Skin epidermis (tissue), 12 donors: ENCODE measurements at regions not wholly inside any gene's neighbourhood (a gene's known extent, or its start where the extent isn't known, plus 50 kb on each side); places are given as distances from the start of the nearest gene placed in this dataset.
"Not testable (repeated sequence)": the region's sequence is repeated elsewhere in the genome, so short reads cannot be mapped to it uniquely, and the experiment has no call there.

ENCODE experiments used
- H3K27ac ChIP-seq, 21 experiments: fragments of 200-600 bp; sonication (generic) in 11 of 21; one replicate each; pipeline ENCODE4 v1.5.0; 2020; ENCODE audit warnings: mild to moderate bottlenecking in 3 of 21, inconsistent platforms in 2 of 21, moderate library complexity in 2 of 21
- H3K4me3 ChIP-seq, 7 experiments: fragments of 200-600 bp; sonication (generic) in 2 of 7; one replicate each; pipeline ENCODE4 v1.5.0; 2020; ENCODE audit warnings: inconsistent platforms in 2 of 7, mild to moderate bottlenecking in 2 of 7, moderate library complexity in 1 of 7

DNA sequence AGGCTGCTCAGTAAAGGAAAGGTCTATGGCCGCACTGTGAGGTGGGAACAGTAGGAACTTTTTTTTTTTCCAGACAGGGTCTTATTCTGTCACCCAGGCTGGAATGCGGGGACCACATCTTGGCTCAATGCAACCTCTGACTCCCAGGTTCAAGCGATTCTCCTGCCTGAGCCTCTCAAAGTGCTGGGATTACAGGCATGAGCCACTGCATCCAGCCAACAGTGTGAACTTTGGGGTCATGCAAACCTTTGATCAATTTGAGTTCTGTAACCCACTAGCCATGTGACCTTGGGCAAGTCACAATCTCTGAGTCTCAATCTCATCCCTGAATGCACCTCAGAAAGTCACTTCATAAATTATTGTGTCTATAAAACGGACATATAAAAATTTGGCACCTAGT is 286.8 kb upstream of the CTNNB1 start:
- no peak overlapping the region for H3K27ac ChIP-seq
- H3K4me3 ChIP-seq, result no peak overlapping the region

DNA sequence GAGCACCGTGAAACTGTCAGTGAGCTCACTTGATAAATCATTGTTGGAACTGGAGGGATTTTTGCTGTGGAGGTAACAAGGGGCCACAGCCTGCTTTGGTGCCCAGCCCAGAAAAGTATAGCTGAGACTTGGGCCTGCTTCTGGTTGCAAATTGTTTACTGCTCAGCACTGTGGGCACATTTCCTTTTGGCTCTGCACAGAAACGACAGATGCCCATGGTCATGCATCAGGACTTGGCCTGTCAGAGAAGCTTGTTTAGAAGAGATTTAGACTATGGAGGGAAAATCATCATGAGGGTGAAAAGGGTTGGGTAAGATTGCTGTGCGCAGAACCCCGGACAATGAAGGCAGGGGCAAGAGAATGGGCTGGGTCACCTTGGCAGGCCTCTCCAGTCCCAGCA is 286.1 kb upstream of the CTNNB1 start:
- Histone ChIP-seq H3K27ac (no peak overlapping the region), H3K4me3 (no peak overlapping the region)

DNA sequence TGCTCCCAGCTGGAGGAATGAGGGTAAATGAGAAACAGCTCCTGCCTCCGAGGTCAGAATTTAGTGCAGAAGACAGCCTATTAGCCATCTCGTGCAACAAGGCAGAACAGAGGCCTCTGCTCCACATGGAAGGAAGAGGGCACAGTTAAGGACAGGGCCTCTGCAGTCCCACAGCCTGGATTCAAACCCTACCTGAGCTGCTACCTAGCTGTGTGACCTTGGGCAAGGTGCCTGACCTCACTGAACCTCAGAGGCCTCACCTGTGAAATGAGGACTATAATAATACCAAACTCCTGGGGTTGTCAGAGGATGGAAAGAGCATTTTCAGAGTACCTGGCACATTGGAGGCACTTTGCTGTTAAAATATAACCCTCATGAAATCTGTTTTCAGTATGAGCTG is 285.7 kb upstream of the CTNNB1 start:
- H3K4me3 ChIP-seq, result no peak overlapping the region
- no peak overlapping the region for H3K27ac ChIP-seq

DNA sequence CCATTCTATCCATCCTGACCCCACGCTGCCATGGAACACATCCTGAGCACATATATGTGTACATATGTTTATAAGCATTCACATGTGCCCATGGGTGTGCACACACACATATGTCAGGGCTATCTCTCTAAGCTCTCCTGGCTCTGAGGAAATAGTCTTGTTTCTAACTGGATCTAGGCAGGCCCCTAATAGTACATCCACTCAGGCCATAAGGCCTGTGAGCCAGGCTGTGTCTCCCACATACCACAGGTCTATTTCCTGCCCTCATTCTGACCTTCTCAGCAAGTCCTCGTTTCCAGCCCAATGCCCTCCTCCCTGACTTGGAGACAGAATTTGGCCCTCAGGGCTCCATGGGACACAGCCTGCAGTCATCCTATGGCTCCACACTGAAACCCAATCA is 284.8 kb upstream of the CTNNB1 start:
- H3K27ac ChIP-seq, result no peak overlapping the region
- H3K4me3 ChIP-seq, result no peak overlapping the region

DNA sequence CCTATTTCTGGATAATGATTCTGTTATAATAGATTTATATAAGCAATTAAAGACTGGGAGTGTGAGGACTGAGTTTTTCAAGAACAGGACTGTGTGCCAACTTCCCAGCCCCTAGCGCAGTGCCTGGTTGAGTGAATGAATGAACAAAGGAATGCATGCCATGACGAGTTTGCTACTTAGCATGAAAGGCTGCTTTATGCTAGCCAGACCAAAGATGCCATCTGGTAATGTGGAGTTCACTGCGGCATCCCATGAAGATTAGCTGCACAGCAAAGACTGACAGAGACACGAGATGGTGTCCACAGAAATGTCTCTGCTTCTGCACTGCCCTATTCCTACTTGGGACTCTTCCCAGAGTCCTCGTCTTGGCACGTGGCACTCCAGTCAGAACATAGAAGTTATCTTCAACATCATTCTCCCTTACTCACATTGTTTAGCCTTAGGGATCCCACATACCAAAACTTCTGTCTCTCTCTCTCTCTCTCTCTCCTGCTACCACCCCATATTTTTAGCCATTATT is 283.9 kb upstream of the CTNNB1 start:
- no peak overlapping the region for H3K27ac ChIP-seq
- no peak overlapping the region for H3K4me3 ChIP-seq

DNA sequence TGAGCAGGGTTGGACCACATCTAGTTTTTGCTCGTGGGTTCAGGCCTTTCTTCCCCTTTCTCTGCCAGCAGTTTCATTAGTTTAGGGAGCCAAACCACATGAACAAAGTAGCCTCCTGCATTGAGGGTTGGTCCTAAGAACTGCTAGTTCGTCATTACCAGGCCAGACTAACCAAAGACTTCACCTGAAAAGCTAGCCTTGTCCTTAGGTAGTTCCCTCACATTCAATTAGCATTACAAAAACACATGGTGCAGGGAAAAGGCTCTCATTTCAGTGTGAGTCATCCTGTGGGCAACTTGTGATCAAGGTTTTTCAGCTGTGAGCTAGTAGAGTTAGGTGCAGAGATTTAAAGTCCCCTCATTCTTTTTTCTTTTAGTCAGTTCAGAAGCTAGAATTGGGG is 279.3 kb upstream of the CTNNB1 start:
- Histone ChIP-seq H3K4me3 (no peak overlapping the region), H3K27ac (no peak overlapping the region)

DNA sequence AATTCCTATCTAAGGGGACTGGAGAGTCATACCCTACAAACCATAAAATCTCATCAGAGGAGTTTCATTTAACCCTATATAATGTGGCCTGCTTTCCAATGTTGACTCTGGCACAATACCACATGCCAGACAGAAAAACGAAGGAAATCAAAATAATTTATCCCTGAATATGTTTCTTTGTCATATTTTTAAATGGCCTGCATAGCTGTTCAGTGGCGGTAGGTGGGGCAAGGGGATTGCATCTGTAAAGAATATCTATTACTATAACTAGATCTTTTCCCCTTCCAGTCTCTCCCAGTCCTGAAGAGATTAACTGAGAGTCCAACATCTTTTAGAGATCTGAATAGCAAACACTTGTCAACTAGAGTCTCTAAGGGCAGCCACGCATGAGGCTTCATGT is 278.1 kb upstream of the CTNNB1 start:
- H3K4me3 ChIP-seq, result no peak overlapping the region
- H3K27ac ChIP-seq, result no peak overlapping the region

DNA sequence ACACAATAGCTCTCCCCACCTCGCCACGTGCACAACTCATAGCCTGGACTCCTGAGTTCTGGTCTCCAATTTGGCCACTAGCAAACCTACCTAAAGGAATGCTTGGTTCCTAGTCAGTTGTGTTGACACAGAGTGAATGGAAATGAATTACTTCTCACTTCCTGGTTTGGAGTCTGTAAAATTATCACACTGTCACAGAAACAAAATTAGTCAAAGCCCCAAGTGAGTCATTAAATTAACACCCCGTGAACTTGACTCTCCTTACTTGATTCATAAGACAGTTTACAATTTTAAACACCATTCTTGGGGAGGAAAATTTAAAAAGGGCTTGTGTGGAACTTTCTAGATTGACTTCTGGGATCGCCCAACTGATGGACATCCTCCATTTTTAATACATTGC is 276.2 kb upstream of the CTNNB1 start:
- no peak overlapping the region for H3K27ac ChIP-seq

DNA sequence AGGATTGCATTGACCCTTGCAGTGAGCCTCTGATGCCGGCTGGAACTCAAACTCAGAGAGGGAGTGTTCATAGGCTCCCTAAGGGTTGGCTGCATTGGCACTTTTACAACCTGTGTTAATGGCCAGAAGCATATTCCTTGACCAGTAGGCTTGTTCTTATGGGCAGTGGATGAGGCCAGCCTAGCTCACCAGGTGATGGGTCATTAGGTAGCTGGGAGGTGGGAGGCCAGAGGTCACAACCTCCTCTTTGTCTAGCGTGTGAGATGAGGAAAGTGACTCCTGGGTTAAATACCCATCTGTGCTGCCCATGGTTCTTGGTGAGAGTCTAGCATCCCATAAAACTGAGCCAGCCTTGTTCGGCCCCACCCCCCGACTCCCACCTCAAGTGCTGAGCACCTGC is 275.7 kb upstream of the CTNNB1 start:
- H3K4me3 ChIP-seq, result no peak overlapping the region
- no peak overlapping the region for H3K27ac ChIP-seq

More for the DNA sequence above, 276.2 kb upstream of the CTNNB1 start:
- no peak overlapping the region for H3K4me3 ChIP-seq

DNA sequence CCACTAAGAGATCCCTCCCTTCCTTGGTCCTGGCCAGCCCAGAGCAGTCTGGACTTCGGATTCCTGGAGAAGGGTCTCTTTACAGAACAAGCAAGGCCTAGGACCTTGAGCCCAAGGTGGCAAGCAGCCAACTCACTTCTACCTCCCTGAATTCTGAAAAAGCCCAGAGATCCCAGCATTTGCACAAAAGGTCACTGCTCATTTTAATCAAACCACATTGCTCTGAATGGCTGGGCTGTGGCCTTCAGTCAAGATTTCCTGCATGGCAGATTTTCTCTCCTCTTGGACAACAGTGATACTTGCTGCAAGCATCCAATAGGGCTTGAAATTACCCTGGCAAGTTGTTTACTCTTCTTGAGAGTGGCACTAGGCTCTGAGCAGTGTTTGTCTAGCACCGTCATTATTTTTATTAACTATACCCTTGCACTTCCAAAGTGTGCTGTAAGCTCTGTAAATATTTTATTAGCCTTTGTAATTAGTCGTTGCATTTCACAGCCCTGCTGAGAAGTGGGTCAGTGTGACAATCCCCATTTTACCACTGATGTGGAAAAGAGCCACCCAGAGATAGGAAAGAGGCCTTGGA is 274.7 kb upstream of the CTNNB1 start:
- Histone ChIP-seq H3K27ac (no peak overlapping the region), H3K4me3 (no peak overlapping the region)

DNA sequence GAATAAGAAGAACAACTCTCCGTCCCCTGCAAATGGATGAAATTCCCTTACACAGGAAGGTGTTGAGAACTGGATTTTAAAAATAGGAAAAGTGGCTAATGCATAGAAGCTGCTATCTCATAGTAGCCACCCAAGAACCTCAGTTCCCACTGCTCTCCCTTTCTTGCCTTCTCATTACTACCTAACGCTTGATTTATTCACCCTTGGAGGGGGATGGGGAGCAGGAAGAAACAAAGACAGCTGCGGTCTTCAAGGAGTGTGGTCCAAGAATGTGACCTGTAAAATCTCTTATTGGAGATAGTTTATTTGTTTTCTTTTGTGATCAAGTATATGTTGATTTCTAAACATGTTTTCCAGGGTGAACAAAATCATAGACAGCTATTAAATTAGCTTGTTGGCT is 274.1 kb upstream of the CTNNB1 start:
- Histone ChIP-seq H3K4me3 (no peak overlapping the region), H3K27ac (no peak overlapping the region)

DNA sequence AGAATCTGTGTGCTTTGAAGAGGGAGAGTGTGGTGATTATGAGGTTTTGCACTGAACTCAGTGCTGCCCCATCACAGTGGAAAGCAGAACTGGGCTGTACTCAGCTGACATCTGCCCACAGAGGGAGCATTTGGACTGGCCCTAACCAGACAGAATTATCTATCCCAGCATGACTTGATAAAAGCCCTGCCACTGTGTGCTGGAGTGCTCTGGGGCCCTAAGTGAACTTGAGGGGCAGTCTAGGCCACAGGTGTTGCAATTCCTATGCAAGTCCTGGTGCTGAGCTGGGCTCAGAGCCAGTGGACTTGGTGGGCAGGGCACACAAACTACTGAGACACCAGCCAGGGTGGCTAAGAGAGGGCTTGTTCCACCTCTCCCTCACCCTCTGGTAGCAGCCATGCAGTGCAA is 269.2 kb upstream of the CTNNB1 start:
- H3K27ac ChIP-seq, result no peak overlapping the region
- no peak overlapping the region for H3K4me3 ChIP-seq

DNA sequence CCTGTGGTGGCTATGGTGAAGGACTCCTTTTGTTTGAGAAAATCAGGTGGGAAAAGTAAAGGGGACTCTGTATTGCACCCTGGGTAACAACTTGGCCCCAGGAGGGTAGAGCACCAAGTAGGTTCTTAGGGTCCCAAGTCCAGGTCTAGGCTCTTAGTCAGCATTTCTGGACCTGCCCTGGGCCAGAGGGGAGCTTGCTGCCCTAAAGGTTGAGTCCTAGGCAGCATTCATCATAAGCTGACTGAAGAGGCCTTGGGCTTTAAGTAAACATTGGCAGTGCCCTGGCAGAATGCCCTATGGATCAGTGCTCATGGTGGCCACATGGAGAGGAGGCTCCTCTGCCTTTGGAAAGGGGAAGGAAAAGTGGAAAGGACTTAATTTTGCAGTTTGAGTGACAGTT is 268.5 kb upstream of the CTNNB1 start:
- no peak overlapping the region for H3K27ac ChIP-seq
- H3K4me3 ChIP-seq, result no peak overlapping the region

DNA sequence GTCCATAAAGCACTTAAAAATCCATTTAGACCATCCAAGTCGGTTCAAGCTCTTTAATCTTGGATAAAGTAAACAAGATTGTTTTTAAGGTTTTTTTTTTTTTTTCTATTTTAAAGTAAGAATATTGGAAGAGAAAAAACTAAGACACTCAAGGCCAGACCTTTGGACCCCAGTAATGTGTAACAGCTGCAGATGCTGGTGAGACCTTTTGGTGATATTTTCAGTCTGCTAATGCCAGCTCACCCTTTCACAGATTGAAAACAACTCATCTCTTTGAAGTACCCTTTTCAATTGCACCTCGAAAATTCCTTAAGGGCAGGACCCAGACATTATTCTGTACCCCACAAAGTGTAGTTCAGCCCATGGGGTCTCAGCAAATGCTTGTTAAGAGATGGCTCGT is 260.7 kb upstream of the CTNNB1 start:
- Histone ChIP-seq H3K4me3 (no peak overlapping the region), H3K27ac (peak overlapping the region in 2 of 21 experiments; percentile 2 to 38)

DNA sequence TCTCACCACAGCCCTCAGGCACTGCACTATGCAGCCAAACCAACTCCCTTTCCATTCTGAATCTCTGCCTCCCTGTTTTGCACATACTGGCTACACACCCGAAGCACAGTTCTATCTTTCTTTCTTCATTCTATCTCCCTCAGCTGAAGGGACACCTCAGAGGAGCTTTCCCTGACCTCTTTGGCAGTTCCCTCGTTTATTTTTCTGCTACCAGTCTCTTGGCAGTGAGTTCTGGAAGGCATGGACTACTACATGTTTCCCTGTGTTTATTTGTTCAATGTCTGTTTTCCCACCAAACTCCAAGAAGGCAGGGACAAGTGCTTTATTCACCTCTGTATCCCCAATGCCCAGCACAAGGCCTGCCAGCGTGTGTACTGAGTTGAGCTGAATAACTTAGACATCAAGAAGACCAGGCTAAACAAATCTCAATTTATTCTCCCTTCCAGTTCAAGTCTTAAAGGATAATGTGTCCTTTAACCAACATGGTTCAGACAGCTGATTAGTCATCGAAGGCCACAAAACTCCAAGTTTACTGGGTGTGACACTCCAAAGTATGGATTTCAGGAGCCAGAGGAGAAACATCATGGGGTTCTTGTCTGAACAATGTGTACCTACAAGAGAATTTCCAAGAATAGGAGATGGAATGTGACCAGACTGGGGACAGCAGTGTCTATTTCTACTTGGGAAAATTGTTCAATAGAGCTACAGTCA is 260.1 kb upstream of the CTNNB1 start:
- Histone ChIP-seq H3K27ac (peak overlapping the region in 4 of 21 experiments; percentile 2 to 38 (median 28)), H3K4me3 (no peak overlapping the region)

DNA sequence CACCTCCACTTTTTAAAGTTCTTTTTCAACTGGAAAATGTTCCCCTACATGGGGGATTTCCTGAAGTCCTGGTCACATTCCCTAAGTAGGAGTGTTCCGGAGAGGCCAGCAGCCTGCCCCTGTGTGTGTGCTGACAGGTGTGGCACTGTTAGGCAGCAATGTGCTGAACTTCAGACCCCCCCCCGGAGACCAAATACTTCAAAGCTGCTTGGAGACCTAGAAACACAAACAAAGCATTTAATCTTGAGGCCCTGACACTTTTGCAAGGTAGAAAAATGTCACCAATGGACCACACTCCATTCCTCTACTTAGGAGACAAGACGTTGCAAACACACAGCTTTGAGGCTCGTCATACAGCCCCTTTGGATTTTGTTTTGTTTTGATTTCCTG is 259.6 kb upstream of the CTNNB1 start:
- H3K27ac ChIP-seq, result peak overlapping the region in 3 of 21 experiments; percentile 2 to 38 (median 18)
- H3K4me3 ChIP-seq, result no peak overlapping the region

DNA sequence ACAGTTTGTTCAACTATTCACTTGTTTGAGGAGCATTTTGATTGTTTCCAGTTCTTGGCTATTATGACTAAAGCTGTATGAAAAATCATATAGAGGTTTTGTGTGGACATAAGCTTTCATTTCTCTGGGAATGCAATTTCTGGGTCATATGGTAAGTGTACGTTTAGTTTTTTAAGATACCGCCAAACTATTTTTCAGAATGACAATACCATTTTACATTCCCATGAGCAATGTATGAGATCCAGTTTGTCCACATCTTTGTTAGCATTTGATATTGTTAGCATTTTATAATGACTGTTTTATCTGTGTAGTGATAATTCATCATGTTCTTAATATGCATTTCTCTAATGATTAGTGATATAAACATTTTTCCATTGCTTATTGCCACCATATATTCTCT is 258.7 kb upstream of the CTNNB1 start:
- H3K4me3 ChIP-seq, result no peak overlapping the region
- H3K27ac ChIP-seq, result no peak overlapping the region

DNA sequence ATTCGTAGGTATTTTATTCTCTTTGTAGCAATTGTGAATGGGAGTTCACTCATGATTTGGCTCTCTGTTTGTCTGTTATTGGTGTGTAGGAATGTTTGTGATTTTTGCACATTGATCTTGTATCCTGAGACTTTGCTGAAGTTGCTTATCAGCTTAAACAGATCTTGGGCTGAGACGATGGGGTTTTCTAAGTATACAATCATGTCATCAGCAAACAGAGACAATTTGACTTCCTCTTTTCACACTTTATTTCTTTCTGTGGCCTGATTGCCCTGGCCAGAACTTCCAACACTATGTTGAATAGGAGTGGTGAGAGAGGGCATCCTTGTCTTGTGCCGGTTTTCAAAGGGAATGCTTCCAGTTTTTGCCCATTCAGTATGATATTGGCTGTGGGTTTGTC is 252.3 kb upstream of the CTNNB1 start:
- H3K4me3 ChIP-seq, H3K27ac ChIP-seq: not testable (repeated sequence)

DNA sequence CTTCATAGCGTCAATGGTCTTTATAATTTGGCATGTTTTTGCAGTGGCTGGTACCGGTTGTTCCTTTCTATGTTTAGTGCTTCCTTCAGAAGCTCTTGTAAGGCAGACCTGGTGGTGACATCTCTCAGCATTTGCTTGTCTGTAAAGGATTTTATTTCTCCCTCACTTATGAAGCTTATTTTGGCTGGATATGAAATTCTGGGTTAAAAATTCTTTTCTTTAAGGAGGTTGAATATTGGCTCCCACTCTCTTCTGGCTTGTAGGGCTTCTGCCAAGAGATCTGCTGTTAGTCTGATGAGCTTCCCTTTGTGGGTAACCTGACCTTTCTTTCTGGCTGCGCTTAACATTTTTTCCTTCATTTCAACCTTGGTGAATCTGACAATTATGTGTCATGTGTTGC is 250.0 kb upstream of the CTNNB1 start:
- not testable (repeated sequence) for H3K4me3 ChIP-seq, H3K27ac ChIP-seq

DNA sequence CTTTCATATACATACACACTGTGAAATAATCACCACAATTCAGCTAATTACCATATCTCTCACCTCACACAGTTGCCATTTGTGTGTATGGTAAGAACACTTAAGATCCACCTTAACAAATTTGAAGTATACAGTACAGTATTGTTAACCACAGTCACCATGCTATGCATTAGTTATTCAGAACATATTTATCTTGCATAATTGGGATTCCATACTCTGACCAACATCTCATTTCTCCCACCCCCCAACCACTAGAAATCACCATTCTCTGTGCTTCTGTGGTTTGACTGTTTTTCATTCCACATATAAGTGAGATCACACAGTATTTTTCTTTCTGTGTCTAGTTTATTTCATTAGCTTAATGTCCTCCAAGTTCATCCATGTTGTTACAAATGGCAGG is 247.7 kb upstream of the CTNNB1 start:
- no peak overlapping the region for H3K27ac ChIP-seq

DNA sequence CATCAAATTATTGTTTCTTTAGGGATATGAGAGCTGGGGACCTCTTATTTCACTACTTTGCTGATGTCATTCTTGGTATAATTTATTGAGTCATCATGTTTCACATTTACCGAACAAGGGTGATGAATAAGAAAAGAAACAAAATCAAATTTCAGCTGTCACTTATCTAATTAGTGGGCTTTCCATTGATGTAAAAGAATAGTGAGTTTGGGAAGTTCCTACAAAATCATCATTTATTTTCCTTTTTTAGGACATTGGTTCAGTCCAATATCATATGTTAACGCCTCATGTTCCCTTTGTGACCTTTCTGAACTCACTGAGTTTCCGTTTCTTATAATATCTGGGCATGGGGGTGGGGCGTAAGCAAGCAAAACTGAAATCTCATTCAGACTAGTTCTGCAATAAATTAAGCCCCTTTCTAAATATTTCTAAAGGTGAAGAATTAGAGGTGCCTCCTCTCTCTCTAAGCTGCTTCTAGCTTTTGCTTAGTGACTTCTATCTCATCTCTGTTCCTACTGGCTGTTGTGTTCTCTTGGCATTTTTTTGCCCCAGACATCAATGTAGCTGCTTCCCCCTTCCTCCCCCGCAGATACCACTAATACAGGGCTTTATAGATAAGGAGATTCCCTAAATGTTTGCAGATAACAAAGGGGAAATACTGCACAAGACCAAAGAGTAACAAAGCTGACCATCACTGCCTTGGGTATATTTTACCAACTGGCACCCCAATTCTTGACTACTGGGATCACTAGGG is 238.0 kb upstream of the CTNNB1 start:
- Histone ChIP-seq H3K4me3 (no peak overlapping the region), H3K27ac (no peak overlapping the region)

More for the DNA sequence above, 247.7 kb upstream of the CTNNB1 start:
- no peak overlapping the region for H3K4me3 ChIP-seq
